ENCODE measurements at regions not wholly inside any gene's neighbourhood (a gene's known extent, or its start where the extent isn't known, plus 50 kb on each side); places are given as distances from the start of the nearest gene placed in this dataset.

- Histone ChIP-seq H3K27me3 (no peaks in the 10 kb centered on the region), H3K27ac (peak overlapping the region; percentile 97 to 100 (median 99)), H3K4me3 (peak overlapping the region; percentile 48 to 84 (median 62)), H3K4me1 (peaks cover 78 to 97% (median 83%) of the 10 kb centered on the region in 3 donors), H3K9me3 (no peaks in the 10 kb centered on the region), H3K36me3 (peaks cover 0 to 5% (median 0%) of the 10 kb centered on the region in 3 donors)
- no peak for DNase-seq
- no peak for TF ChIP-seq CTCF (IDR thresholded peaks at IDR 0.05)
- peak in 2 of 4 donors; percentile 50 to 61 for TF ChIP-seq POLR2A (IDR thresholded peaks at IDR 0.05)
- 3 to 10% methylated on average over 3 to 5 of the region's 42 CpGs for WGBS, 2 donors
- intact Hi-C loops (cut with DNase I): no loop called here
These were observed 77.4 kb upstream of the WNT7B start for GRCh38 chr22:46054091-46055073.

- TF ChIP-seq POLR2A (IDR thresholded peaks at IDR 0.05): no peak
- no peak for TF ChIP-seq CTCF (IDR thresholded peaks at IDR 0.05)
- peaks cover 0 to 5% (median 0%) of the 10 kb centered on the region in 3 donors for H3K36me3 ChIP-seq
- no peaks in the 10 kb centered on the region for H3K27me3 ChIP-seq
- peak overlapping the region; percentile 48 to 84 (median 62) for H3K4me3 ChIP-seq
- peaks cover 73 to 97% (median 75%) of the 10 kb centered on the region in 3 donors for H3K4me1 ChIP-seq
- WGBS, 2 donors: 7 to 19% methylated on average over 10 to 16 of the region's 17 CpGs
- peak overlapping the region; percentile 97 to 100 (median 99) for H3K27ac ChIP-seq
- H3K9me3 ChIP-seq: no peaks in the 10 kb centered on the region
- no peak for DNase-seq
- intact Hi-C loops (cut with DNase I): no loop called here
These were observed 78.4 kb upstream of the WNT7B start for GRCh38 chr22:46055181-46055875.

- H3K27me3 ChIP-seq: no peaks in the 10 kb centered on the region
- DNase-seq: no peak
- H3K27ac ChIP-seq: peak overlapping the region; percentile 97 to 100 (median 99)
- 22 to 38% methylated on average over 3 to 10 of the region's 19 CpGs for WGBS, 2 donors
- peaks cover 0 to 2% (median 0%) of the 10 kb centered on the region in 3 donors for H3K36me3 ChIP-seq
- H3K4me1 ChIP-seq: peaks cover 67 to 97% (median 68%) of the 10 kb centered on the region in 3 donors
- TF ChIP-seq POLR2A (IDR thresholded peaks at IDR 0.05) (no peak), CTCF (IDR thresholded peaks at IDR 0.05) (no peak)
- H3K9me3 ChIP-seq: no peaks in the 10 kb centered on the region
- H3K4me3 ChIP-seq: peak overlapping the region; percentile 6 to 84 (median 58)
- intact Hi-C loops (cut with DNase I): no loop called here
These were observed 79.1 kb upstream of the WNT7B start for GRCh38 chr22:46055911-46056545.

GRCh38 chr22:46056546-46057245, 79.7 kb upstream of the WNT7B start:
- TF ChIP-seq POLR2A (IDR thresholded peaks at IDR 0.05) (no peak), CTCF (IDR thresholded peaks at IDR 0.05) (no peak)
- no peaks in the 10 kb centered on the region for H3K27me3 ChIP-seq
- WGBS, 2 donors: 26 to 33% methylated on average over 9 of the region's 9 CpGs
- H3K9me3 ChIP-seq: no peaks in the 10 kb centered on the region
- DNase-seq: no peak
- H3K27ac ChIP-seq: peak overlapping the region; percentile 97 to 100 (median 99)
- peaks cover 61 to 97% (median 66%) of the 10 kb centered on the region in 3 donors for H3K4me1 ChIP-seq
- peaks cover 0 to 5% (median 0%) of the 10 kb centered on the region in 3 donors for H3K36me3 ChIP-seq
- intact Hi-C loops (cut with DNase I): no loop called here
- peak overlapping the region; percentile 6 to 84 (median 58) for H3K4me3 ChIP-seq
